HG02943 (cell line): ENCODE measurements at regions not wholly inside any gene's neighbourhood (a gene's known extent, or its start where the extent isn't known, plus 50 kb on each side); places are given as distances from the start of the nearest gene placed in this dataset.
"Not testable (repeated sequence)": the region's sequence is repeated elsewhere in the genome, so short reads cannot be mapped to it uniquely, and the experiment has no call there.

Source experiments
- ATAC-seq: cut with Tn5 transposase; IDR thresholded peaks from one replicate; pipeline ENCODE4 v1.9.1; 2021; ENCODE audit warnings: mild to moderate bottlenecking, low read depth, moderate library complexity; ENCODE audit not compliant: unreplicated experiment

DNA sequence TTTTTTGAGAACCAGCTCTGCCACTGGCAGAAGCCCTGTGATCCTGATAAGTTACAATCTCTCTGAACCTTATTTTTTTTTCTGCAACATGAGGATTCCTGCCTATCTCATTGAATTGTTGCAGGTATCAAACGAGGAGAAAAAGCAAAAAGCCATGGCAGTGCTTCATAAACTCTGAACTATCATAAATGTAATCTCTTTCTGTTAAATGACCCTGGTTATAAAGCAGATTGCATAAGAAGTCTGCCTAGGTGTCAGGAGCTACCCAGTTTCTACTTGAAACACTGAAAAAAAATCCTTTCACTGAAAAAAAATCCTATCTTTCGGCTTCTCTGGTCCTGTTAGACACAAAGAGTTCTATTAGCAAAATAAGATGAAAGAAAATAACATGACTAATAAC is 172.7 kb downstream of the FAM43A start:
- ATAC-seq = no peak

GRCh38 chr3:194860725-194861124 is 175.0 kb downstream of the FAM43A start:
- ATAC-seq = no peak

DNA sequence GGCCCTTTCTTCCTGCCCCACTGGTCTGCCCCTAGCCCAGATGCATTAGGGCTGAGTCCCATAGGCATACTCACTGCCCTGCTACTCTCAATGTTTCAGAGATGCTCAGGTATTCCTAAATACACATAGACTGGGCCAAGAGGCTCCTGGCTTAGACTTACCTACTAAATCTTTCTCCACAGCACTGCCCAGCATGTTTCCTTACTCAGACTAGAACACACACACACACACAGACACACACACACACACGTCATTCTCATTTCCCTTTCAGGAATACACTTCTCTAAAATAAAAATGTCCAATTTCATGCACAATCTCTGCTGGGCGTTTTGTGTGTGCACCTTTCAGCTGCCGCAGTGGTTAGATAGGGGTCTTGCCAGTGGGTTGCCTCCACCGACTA is 175.7 kb downstream of the FAM43A start:
- no peak for ATAC-seq

DNA sequence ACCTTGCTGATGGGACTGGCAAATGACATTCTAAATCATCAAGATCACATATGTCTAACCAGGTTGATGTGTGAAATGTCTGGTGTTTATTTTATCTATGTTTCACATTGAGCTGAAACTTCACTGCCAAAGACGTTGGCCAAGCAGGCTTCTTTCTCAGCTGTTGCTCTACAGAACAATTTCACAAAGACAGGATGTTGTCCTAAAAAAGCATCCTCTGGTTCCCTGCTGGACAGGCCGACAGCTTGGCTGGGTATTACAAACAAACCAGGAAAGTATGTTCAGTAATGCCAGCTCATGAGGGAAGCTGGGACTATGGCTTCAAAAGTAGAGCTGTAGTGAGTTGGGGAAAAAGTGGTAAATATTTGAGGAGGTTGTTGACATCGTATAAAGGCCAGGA is 179.4 kb downstream of the FAM43A start:
- no peak for ATAC-seq

DNA sequence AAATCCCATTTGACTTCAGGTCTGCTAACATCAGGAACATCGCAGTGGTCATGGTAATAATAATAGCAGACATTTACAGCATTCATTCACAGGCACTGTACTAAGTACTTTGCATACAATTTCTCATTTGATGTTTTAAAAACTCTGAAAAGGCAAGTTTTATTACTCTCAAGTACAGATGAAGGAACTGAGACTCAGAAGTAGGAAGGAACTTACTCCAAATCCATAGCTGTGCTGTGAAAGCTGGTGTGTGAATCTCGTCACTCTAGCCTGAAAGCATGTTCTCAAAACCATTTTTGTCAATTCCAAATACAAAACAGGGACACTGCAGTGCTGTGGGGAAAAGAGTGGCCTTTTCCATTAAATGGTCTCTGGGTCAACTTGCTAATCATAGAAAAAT is 179.9 kb downstream of the FAM43A start:
- ATAC-seq = no peak

DNA sequence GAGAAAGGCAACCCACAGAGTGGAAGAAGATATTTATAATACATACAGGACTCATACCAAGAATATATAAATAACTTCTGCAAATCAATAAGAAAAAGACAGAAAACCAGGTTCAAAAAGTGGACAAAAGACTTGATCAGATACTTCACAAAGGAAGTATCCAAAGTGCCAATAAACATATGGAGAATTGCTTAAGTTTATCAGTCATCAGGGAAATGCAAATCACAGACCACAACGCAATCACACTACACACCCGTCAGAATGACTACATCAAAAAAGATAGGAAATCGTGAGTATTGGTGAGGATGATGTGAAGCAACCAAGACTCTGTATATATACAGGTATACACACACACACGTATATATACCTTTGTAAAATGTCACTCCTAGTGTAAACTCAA is 180.6 kb downstream of the FAM43A start:
- ATAC-seq = no peak

DNA sequence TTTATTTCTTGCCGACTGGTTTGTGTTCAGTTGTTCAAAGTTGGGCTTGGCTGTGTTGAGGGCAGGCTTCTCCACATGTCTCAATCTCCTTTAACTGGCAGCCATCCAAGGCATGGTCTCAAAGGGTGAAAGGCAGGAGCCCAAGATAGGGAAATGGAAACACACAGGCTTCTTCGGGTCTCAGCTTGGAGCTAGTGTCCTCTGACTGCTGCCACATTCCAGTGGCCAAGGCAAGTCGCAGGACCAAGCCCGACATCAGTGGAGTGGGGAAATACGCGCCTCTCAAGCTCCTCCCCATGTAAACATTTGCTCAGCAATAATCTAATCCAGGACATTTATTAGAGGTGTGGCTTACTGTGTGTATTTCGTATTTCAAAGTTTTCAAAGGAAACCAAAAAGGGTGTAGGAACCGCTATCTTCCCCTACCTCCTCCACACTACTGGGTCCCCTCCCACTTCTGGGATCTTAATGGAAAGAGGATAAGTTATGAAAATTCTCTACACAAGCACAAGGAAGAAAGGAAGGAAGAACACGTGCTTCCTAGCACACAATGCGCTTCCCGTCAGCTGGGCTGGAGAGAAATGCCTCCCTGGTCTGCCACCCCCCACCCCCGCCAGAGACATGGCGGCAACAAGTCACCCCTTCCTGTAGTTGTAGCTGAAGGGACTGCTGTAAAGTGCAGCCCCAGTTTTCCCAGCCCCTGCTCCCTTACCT is 181.7 kb downstream of the FAM43A start:
- ATAC-seq = no peak

GRCh38 chr3:194868831-194869230 is 183.1 kb downstream of the FAM43A start:
- ATAC-seq = no peak

GRCh38 chr3:194869482-194870169 is 183.9 kb downstream of the FAM43A start:
- ATAC-seq = no peak

GRCh38 chr3:194870394-194871110 is 184.9 kb downstream of the FAM43A start:
- ATAC-seq = no peak

DNA sequence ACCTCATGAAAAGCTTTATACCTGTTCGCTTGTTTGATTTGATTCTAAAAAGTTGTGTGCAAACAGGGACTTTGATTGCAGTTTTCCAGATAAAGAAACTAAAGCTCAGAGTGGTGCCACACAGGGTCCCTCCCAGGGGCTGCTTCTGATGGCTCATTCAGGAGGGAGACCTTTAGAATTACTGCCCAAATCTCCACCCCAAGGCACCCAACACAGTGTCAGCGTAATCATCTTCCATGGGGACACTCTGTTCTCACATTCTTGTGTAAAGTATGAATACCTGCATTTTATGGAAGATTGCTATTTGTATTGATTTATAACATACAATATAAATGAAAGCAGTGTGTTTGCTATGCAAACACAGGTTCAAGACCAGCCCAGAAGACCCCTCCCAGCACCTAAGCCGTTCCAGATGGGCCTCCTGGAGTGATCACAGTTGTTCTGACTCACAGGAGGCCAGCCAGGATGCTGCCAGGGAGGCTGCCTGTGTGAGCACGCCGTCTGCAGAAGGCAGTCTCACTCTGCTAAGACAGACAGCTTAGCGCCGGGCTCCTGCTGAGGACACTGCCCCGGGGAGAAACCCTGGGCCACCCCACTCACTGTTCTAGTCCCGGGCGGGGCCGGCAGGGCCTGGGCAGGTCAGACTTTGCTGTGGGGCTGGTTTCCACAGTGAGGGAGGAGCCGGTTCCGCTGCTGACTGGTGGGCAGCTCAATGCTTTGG is 185.6 kb downstream of the FAM43A start:
- no peak for ATAC-seq

GRCh38 chr3:194871864-194872668 is 186.4 kb downstream of the FAM43A start:
- ATAC-seq = no peak

GRCh38 chr3:194872669-194872977 is 186.9 kb downstream of the FAM43A start:
- no peak for ATAC-seq

DNA sequence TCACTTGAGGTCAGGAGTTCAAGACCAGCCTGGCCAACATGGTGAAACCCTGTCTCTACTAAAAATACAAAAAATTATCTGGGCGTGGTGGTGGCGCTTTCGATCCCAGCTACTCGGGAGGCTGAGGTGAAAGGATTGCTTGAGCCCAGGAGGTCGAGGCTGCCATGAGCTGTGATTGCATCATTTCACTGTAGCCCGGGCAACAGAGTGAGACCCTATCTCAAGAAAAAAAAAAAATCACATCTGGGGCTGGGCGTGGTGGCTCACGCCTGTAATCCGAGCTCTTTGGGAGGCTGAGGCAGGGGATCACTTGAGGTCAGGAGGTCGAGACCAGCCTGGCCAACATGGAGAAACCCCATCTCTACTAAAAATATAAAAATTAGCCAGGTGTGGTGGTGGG is 187.8 kb downstream of the FAM43A start:
- ATAC-seq = not testable (repeated sequence)

DNA sequence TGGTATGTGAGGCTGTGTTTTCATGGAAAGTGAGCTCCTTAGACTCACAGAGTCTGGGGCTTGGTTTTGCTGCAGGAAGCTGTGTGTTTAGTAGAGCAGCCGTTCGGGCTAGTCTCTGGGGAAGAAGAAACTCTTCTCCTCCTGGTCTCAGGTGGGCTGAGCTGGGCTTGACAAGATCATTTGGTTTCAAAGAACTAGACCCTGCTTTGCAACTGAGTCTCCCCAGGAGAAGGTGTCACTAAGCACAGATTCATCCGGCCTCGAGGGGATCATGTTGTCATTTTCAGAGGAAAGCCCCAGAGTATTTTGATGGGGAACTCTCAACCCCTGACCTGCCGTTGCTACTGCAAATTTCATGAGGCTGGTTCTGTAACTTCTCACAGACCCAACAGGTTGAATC is 188.5 kb downstream of the FAM43A start:
- ATAC-seq = no peak

DNA sequence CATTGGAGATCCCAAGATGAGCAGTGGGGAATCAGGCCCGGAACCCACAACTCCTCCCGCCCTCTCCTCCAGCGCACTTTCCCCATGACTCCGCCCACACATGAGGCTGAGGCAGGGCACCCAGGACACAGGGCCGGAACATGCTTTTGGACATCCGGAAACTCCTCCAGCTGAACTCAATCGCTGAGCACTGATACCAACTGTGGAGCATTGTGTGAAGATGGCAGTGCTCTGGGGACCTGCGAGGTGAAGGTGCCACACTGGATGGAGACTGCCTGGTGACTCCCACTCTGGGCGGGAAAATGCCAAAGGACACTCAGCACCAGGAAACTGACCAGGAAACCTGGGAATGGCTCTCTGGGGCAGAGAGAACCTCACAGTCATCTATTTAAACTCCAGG is 189.1 kb downstream of the FAM43A start:
- no peak for ATAC-seq

DNA sequence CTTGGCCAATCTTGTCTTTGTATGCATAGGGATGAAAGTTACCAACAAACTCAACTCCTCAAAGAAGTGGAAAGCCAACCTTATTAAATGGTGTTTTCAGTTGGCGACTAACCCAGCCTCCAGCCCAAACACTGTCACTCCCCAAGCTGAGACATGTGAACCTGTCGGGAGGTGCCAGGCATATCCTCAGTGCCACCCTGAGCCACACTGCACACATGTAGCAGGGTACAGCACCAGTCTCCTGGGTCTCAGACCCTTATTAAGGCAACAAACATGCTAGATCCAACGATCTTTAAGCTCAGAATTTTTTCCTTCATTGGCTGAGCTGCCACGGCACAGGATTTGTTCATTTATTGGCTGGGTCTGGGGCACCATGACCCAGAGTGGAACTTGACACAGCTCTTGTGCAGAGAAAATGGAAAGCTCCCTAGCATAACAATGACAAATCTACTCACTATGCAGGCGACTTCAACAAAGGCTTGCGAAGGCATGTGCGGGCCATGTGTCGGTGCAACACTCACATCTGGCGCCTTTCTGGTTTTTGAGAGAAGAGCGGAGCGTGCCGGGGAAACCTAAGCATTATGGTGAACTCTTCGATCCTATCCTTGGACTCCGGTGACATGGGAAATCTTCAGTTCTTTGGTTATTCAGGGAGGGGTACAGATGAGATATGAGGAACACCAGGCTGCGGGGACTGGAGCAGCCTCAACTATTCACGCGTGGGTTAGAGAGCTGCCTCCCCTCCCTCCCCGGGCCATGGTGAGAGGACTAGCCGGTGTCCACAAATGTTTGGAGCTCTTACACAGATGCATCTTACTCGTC is 190.1 kb downstream of the FAM43A start:
- ATAC-seq = no peak

GRCh38 chr3:194876403-194877095 is 190.9 kb downstream of the FAM43A start:
- no peak for ATAC-seq
